Activated naive CD4-positive, alpha-beta T cell treated with anti-CD3 and anti-CD28 coated beads for 36 hours (primary cell): ENCODE measurements at regions not wholly inside any gene's neighbourhood (a gene's known extent, or its start where the extent isn't known, plus 50 kb on each side); places are given as distances from the start of the nearest gene placed in this dataset.

Experiments
- CTCF ChIA-PET: fragments of 350-600 bp; sonication (Branson Sonifier 250); formaldehyde crosslinking; loops from one replicate; lab custom pipeline; 2021; ENCODE audit warnings: antibody characterized with exemption; lab: Charles Lee
- DNase-seq: peaks from one replicate; pipeline ENCODE4 v3.0.0-alpha.2; 2020
- H3K27ac Mint-ChIP-seq: one replicate; pipeline ENCODE4 v1.8.0; 2021; ENCODE audit warnings: mild to moderate bottlenecking, mixed read lengths
- H3K27me3 Mint-ChIP-seq: one replicate; pipeline ENCODE4 v1.8.0; 2021; ENCODE audit warnings: low read depth, mixed read lengths
- H3K36me3 Mint-ChIP-seq: one replicate; pipeline ENCODE4 v1.8.0; 2021; ENCODE audit warnings: low read depth, mixed read lengths
- H3K4me1 Mint-ChIP-seq: one replicate; pipeline ENCODE4 v1.8.0; 2021; ENCODE audit warnings: low read depth, mixed read lengths
- H3K4me3 Mint-ChIP-seq: one replicate; pipeline ENCODE4 v1.8.0; 2021; ENCODE audit warnings: mild to moderate bottlenecking, moderate library complexity, mixed read lengths
- H3K9me3 Mint-ChIP-seq: one replicate; pipeline ENCODE4 v1.8.0; 2021; ENCODE audit warnings: mixed read lengths
- intact Hi-C: fragments of 100-400 bp; cut with micrococcal nuclease; formaldehyde crosslinking; loops from one replicate; pipeline ENCODE4 v1.15.1; 2023

GRCh38 chr16:72576189-72576588, 404.2 kb upstream of the PMFBP1 start:
- intact Hi-C loops: no loop called here
- H3K9me3 Mint-ChIP-seq: no peaks in the 10 kb centered on the region
- no peaks in the 10 kb centered on the region for H3K4me1 Mint-ChIP-seq
- CTCF ChIA-PET: no interaction called here
- no peak overlapping the region for H3K27ac Mint-ChIP-seq
- no peaks in the 10 kb centered on the region for H3K36me3 Mint-ChIP-seq
- H3K27me3 Mint-ChIP-seq: no peaks in the 10 kb centered on the region
- H3K4me3 Mint-ChIP-seq: no peak overlapping the region
- DNase-seq: no peak

GRCh38 chr16:72569677-72570076, 397.7 kb upstream of the PMFBP1 start:
- no peaks in the 10 kb centered on the region for H3K9me3 Mint-ChIP-seq
- DNase-seq: no peak
- no peaks in the 10 kb centered on the region for H3K4me1 Mint-ChIP-seq
- no peaks in the 10 kb centered on the region for H3K36me3 Mint-ChIP-seq
- H3K27me3 Mint-ChIP-seq: no peaks in the 10 kb centered on the region
- H3K27ac Mint-ChIP-seq: no peak overlapping the region
- no peak overlapping the region for H3K4me3 Mint-ChIP-seq
- intact Hi-C loops: no loop called here
- CTCF ChIA-PET: no interaction called here

GRCh38 chr16:72568502-72568901, 396.5 kb upstream of the PMFBP1 start:
- no peaks in the 10 kb centered on the region for H3K27me3 Mint-ChIP-seq
- H3K36me3 Mint-ChIP-seq: no peaks in the 10 kb centered on the region
- DNase-seq: no peak
- intact Hi-C loops: no loop called here
- CTCF ChIA-PET: no interaction called here
- no peak overlapping the region for H3K4me3 Mint-ChIP-seq
- no peak overlapping the region for H3K27ac Mint-ChIP-seq
- H3K9me3 Mint-ChIP-seq: no peaks in the 10 kb centered on the region
- H3K4me1 Mint-ChIP-seq: no peaks in the 10 kb centered on the region

- CTCF ChIA-PET: no interaction called here
- DNase-seq: no peak
- Mint-ChIP-seq H3K9me3 (no peaks in the 10 kb centered on the region), H3K4me3 (no peak overlapping the region), H3K36me3 (no peaks in the 10 kb centered on the region), H3K4me1 (no peaks in the 10 kb centered on the region), H3K27ac (no peak overlapping the region), H3K27me3 (no peaks in the 10 kb centered on the region)
- intact Hi-C loops: no loop called here
Observed at GRCh38 chr16:72566174-72566573, 394.2 kb upstream of the PMFBP1 start.

- CTCF ChIA-PET: no interaction called here
Observed at GRCh38 chr16:72565106-72565505, 393.2 kb upstream of the PMFBP1 start.

GRCh38 chr16:72560617-72561016, 388.7 kb upstream of the PMFBP1 start:
- CTCF ChIA-PET: no interaction called here
- intact Hi-C loops: no loop called here
- Mint-ChIP-seq H3K4me1 (no peaks in the 10 kb centered on the region), H3K27ac (no peak overlapping the region), H3K4me3 (no peak overlapping the region), H3K36me3 (no peaks in the 10 kb centered on the region), H3K9me3 (no peaks in the 10 kb centered on the region), H3K27me3 (no peaks in the 10 kb centered on the region)
- DNase-seq: no peak

More at GRCh38 chr16:72565106-72565505, 393.2 kb upstream of the PMFBP1 start:
- no peaks in the 10 kb centered on the region for H3K9me3 Mint-ChIP-seq
- no peak for DNase-seq
- H3K27ac Mint-ChIP-seq: no peak overlapping the region
- H3K27me3 Mint-ChIP-seq: no peaks in the 10 kb centered on the region
- no peak overlapping the region for H3K4me3 Mint-ChIP-seq
- intact Hi-C loops: no loop called here
- H3K4me1 Mint-ChIP-seq: no peaks in the 10 kb centered on the region
- no peaks in the 10 kb centered on the region for H3K36me3 Mint-ChIP-seq

GRCh38 chr16:72558501-72558900, 386.5 kb upstream of the PMFBP1 start:
- Mint-ChIP-seq H3K36me3 (no peaks in the 10 kb centered on the region), H3K9me3 (no peaks in the 10 kb centered on the region), H3K4me1 (no peaks in the 10 kb centered on the region), H3K27ac (no peak overlapping the region), H3K4me3 (no peak overlapping the region), H3K27me3 (no peaks in the 10 kb centered on the region)
- CTCF ChIA-PET: interaction anchor here (0.9 kb wide), 1 partner anchor 170 kb away, joined by 3 read pairs; no protein-coding TSS in a partner anchor
- DNase-seq: no peak
- intact Hi-C loops: no loop called here

GRCh38 chr16:72554935-72555334, 383.0 kb upstream of the PMFBP1 start:
- intact Hi-C loops: no loop called here
- CTCF ChIA-PET: no interaction called here
- no peaks in the 10 kb centered on the region for H3K4me1 Mint-ChIP-seq

GRCh38 chr16:72552654-72553053, 380.7 kb upstream of the PMFBP1 start:
- H3K4me3 Mint-ChIP-seq: no peak overlapping the region
- H3K36me3 Mint-ChIP-seq: no peaks in the 10 kb centered on the region
- H3K4me1 Mint-ChIP-seq: no peaks in the 10 kb centered on the region
- no peak for DNase-seq
- no peaks in the 10 kb centered on the region for H3K27me3 Mint-ChIP-seq
- intact Hi-C loops: no loop called here
- CTCF ChIA-PET: no interaction called here
- no peaks in the 10 kb centered on the region for H3K9me3 Mint-ChIP-seq
- H3K27ac Mint-ChIP-seq: no peak overlapping the region

More at GRCh38 chr16:72554935-72555334, 383.0 kb upstream of the PMFBP1 start:
- Mint-ChIP-seq H3K4me3 (no peak overlapping the region), H3K27ac (no peak overlapping the region), H3K9me3 (no peaks in the 10 kb centered on the region), H3K27me3 (no peaks in the 10 kb centered on the region), H3K36me3 (no peaks in the 10 kb centered on the region)
- no peak for DNase-seq

GRCh38 chr16:72551649-72552048, 379.7 kb upstream of the PMFBP1 start:
- no peak overlapping the region for H3K4me3 Mint-ChIP-seq
- DNase-seq: no peak
- intact Hi-C loops: no loop called here
- no peaks in the 10 kb centered on the region for H3K27me3 Mint-ChIP-seq
- no peaks in the 10 kb centered on the region for H3K9me3 Mint-ChIP-seq
- H3K4me1 Mint-ChIP-seq: no peaks in the 10 kb centered on the region
- no peaks in the 10 kb centered on the region for H3K36me3 Mint-ChIP-seq
- CTCF ChIA-PET: no interaction called here
- H3K27ac Mint-ChIP-seq: no peak overlapping the region

GRCh38 chr16:72549878-72550277, 377.9 kb upstream of the PMFBP1 start:
- no peaks in the 10 kb centered on the region for H3K27me3 Mint-ChIP-seq
- no peak overlapping the region for H3K27ac Mint-ChIP-seq
- no peaks in the 10 kb centered on the region for H3K9me3 Mint-ChIP-seq

GRCh38 chr16:72542102-72542501, 370.1 kb upstream of the PMFBP1 start:
- CTCF ChIA-PET: no interaction called here
- H3K36me3 Mint-ChIP-seq: no peaks in the 10 kb centered on the region

More at GRCh38 chr16:72549878-72550277, 377.9 kb upstream of the PMFBP1 start:
- intact Hi-C loops: no loop called here
- Mint-ChIP-seq H3K36me3 (no peaks in the 10 kb centered on the region), H3K4me1 (no peaks in the 10 kb centered on the region), H3K4me3 (no peak overlapping the region)
- CTCF ChIA-PET: no interaction called here
- DNase-seq: no peak

GRCh38 chr16:72537664-72538063, 365.7 kb upstream of the PMFBP1 start:
- Mint-ChIP-seq H3K27me3 (no peaks in the 10 kb centered on the region), H3K9me3 (no peaks in the 10 kb centered on the region), H3K4me3 (no peak overlapping the region), H3K36me3 (no peaks in the 10 kb centered on the region), H3K4me1 (peaks cover 3% of the 10 kb centered on the region), H3K27ac (no peak overlapping the region)
- intact Hi-C loops: no loop called here
- DNase-seq: no peak
- CTCF ChIA-PET: no interaction called here

More at GRCh38 chr16:72542102-72542501, 370.1 kb upstream of the PMFBP1 start:
- H3K27ac Mint-ChIP-seq: no peak overlapping the region
- H3K4me3 Mint-ChIP-seq: no peak overlapping the region
- intact Hi-C loops: no loop called here
- peaks cover 1% of the 10 kb centered on the region for H3K9me3 Mint-ChIP-seq
- no peaks in the 10 kb centered on the region for H3K27me3 Mint-ChIP-seq
- H3K4me1 Mint-ChIP-seq: peaks cover 3% of the 10 kb centered on the region
- no peak for DNase-seq
